ENCODE measurements at regions not wholly inside any gene's neighbourhood (a gene's known extent, or its start where the extent isn't known, plus 50 kb on each side); places are given as distances from the start of the nearest gene placed in this dataset.

DNA sequence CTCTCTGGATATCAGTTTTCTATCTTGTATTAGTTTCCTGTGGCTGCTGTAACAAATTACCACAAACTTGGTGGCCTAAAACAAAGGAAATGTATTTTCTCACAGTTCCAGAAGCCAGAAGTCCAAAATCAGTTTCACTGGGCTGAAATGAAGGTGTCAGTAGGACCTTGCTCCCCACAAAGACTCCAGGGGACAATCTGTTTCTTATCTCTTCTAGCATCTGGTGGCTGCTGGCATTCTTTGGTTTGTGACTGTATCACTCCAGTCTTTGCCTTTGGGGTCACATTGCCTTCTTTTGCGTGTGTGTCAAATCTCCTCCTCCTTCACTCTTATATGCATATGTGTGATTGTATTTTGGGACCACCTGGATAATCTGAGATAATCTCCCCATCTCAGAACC, 153.0 kb upstream of the PRPS1L1 start:
- no peak for TF ChIP-seq POLR2A (IDR thresholded peaks at IDR 0.05)
- TF ChIP-seq, protein P1, sequence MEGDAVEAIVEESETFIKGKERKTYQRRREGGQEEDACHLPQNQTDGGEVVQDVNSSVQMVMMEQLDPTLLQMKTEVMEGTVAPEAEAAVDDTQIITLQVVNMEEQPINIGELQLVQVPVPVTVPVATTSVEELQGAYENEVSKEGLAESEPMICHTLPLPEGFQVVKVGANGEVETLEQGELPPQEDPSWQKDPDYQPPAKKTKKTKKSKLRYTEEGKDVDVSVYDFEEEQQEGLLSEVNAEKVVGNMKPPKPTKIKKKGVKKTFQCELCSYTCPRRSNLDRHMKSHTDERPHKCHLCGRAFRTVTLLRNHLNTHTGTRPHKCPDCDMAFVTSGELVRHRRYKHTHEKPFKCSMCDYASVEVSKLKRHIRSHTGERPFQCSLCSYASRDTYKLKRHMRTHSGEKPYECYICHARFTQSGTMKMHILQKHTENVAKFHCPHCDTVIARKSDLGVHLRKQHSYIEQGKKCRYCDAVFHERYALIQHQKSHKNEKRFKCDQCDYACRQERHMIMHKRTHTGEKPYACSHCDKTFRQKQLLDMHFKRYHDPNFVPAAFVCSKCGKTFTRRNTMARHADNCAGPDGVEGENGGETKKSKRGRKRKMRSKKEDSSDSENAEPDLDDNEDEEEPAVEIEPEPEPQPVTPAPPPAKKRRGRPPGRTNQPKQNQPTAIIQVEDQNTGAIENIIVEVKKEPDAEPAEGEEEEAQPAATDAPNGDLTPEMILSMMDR (IDR thresholded peaks at IDR 0.05) = no peak
